GM21360 (cell line): ENCODE measurements at regions not wholly inside any gene's neighbourhood (a gene's known extent, or its start where the extent isn't known, plus 50 kb on each side); places are given as distances from the start of the nearest gene placed in this dataset.

Experiments
- ATAC-seq: cut with Tn5 transposase; IDR thresholded peaks from one replicate; pipeline ENCODE4 v1.9.1; 2021; ENCODE audit warnings: mild to moderate bottlenecking, moderate library complexity; ENCODE audit not compliant: unreplicated experiment

DNA sequence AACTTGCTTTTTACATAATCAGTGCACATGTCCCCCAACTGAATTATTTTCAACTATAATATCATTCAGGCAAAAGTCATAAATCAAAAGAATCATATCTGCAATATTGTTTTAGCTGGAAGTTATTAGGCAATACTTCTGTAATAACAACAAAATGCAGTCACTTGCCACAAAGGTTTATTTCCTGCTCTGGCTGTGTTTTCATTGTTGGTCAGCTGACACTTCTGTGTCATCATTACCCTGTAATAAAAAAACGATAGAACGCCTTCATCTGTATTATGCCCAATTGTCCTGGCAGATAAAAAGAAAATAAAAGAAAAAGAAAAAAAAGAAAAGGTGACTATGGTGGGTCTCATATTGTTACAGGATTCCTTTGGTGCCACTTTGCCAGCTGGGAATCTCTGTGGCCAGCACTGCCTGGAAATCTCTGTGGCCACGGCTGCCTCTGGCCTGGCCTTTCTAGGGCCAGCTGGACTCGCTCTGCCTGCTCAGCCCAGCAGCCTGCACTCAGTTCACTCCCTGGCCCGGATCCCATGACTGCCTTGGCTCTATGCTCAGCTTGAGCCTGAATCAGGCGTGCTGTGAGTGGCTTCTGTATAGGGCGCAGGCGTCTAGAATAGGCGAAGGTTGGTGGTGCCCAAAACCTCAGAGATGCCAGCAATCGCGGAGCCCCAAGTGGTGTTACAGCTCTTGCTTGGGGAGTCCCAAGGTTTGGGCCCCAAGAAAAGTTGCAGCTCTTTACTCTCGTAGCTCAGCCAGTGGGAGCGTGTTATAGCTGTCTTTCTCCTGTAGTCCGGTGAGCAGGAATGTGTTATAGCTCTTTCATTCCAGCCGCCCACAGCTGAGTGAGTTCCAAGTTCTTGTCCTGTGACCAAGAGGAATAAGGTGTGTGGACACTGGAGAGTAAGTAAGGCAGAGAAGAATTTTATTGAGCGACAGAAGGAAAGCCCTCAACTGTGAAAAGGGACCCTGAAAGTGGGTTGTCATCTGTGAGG is 1227.1 kb downstream of the SLITRK1 start:
- no peak for ATAC-seq

DNA sequence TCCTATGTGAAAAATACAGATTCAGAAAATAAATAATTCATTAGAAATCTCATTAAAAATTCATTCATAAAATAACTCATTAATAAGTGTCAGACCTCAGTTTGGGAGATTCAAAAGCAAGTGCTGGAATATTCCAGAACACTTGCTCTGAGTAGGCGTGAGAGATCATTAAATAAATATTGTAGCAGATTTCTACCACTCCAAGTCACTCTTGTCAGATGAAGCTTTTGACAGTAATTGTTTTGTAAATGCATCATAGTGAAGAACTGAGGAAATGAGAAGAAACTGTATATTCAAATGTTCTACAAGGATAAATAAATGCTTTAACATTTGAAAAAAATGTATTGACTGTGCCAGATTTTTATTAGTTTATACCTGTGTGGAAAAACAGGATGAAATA is 1228.1 kb downstream of the SLITRK1 start:
- no peak for ATAC-seq

DNA sequence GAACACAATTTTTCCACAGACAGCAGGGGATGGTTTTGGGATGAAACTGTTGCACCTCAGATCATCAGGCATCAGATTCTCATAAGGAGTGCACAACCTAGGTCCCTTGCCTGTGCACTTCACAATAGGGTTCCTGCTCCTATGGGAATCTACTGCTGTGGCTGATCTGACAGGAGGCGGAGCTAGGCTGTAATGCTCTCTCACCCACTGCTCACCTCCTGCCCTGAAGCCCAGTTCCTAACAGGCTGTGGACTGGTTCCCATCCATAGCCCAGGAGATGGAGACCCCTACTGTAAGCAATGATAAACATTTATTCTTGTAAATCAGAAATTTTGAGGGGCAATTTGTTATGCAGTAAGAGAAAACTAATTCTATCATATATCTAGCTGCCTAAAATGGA is 1234.7 kb downstream of the SLITRK1 start:
- ATAC-seq: no peak

DNA sequence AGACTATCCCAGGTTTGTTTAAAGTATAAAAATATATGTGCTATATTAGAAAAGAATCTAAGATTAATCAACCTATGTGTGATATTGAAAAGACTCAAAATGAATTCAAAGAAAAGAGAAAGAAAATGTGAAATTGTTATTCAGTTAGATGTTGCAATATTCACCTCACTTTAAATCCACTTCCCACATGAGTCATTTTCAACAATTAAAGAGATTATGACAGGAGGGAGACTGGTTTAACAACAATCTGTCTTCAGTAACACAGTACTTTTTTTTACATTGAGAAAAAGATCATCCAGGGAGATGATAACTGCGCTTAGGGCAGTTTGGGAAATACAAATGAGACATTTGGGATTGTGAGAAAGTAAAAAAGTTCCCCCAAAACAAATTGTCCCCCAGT is 1246.2 kb downstream of the SLITRK1 start:
- ATAC-seq: no peak

DNA sequence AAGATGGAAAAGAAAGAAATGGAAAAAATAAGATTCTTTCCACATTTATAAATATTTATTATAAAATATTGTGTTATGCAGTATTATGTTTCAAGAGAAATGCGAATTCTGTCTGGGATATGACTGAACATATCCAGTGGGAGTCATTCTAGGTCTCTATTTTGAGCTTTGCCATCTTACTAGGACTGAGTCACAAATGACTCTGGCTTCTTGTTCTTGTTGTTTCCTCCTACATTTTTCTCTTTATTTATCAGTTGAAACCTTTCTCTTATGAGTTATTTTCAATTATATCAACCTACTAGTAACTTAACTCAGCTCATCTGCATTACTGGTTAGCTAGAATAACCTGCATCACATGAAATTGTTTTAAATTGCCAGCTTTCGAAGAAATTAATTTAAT is 1247.3 kb downstream of the SLITRK1 start:
- no peak for ATAC-seq

DNA sequence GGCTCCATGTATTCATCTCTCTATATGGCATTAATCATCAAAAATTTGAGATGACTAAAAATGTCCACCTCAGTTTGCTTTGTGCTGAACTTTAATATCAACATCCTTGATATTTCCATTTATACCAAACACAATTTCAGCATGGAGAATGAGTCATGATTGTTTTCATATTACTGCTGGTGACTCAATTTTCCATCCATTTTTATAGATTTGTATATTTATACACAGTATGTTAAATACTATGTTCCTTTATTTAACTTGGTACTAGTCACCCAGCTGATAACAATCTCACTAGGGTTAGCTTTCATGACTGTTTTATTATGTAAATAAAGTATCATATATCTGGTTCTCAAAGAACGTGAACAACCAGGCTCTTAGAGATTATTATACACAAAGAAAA is 1255.1 kb downstream of the SLITRK1 start:
- no peak for ATAC-seq

DNA sequence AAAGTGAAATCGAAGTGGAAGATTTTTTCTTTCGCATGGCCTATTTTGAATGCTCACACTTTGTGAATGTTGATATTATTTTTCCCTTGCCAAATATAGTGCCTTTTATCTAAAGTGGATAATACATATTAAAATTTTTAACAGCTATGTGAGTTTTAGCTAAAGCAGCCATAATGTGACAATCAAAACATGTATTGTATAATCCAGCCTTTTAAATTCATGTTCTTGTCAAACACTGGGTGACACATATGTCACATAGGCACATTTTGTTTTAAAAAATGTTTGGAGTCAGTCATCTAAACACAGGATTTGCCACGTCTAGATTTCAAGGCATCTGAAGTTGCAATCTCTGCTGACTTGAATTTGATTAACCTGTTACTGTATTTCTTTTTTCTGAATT is 1256.6 kb downstream of the SLITRK1 start:
- no peak for ATAC-seq

DNA sequence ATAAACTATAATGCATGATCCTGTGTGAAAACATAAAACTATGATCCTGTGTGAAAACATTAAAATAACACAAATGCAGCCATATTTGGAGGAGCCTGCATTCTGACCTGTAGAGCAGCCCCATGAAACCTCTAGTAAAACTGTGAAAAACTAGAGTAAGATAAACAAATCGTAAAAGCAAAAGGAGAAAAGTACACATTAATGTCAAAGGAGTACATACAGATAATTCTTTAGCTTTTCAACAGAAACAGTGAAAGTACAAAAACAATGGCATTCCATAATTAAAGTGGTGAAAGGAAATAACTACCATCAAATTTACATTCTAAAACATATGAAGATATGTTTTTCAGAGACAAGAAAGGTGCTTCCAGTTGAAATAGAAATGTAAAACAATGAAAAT is 1267.2 kb downstream of the SLITRK1 start:
- ATAC-seq: no peak

DNA sequence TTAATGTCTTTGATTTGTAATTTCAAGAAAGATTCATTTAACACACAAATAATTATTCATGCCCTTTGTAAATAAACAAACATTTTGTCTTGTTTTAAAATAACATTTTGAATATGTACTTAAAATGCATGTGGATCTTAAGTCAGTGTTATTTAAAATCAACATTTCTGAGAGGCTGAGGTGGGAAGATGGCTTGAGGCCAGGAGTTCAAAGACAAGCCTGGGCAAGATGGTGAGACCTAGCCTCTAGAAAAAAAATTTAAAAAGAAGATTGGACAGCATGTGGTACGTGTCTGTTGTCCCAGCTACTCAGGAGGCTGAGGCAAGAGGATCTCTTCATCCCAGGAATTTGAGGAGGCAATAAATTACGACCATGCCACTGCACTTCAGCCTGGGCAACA is 1268.2 kb downstream of the SLITRK1 start:
- ATAC-seq: no peak

DNA sequence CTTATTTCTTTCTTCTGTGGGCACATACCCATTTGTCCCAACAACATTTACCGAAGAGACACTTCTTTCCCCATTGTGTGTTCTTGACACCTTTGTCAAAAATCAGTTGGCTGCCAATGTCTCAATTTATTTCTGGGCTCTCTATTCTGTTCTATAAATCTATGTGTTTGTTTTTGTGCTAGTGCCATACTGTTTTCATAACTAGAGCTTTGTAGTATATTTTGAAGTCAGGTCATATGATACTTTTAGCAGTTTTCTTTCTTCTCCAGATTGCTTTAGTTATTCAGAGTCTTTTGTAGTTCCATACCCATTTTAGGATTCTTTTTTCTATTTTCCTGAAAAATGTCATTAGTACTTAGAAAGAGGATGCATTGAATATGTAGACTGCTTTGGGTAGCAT is 1276.3 kb downstream of the SLITRK1 start:
- ATAC-seq: no peak

DNA sequence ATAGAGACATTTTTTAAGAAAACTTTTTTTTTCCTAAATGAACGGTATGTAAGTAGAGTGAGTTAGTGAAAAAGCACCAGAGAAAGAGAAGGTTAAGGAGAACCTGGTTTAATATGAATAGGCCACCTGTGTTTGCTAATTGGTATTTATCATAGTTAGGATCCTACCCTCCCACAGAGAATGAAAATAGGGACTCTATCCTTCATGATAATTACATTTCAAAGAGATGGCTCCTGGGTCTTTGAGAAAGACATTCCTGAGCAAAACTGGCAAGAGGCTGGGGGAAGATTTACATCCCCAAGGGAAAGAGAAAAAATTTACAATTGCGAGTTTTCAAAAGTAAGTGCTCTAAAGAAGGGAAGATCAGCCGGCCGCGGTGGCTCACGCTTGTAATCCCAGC is 1284.5 kb downstream of the SLITRK1 start:
- ATAC-seq: no peak

DNA sequence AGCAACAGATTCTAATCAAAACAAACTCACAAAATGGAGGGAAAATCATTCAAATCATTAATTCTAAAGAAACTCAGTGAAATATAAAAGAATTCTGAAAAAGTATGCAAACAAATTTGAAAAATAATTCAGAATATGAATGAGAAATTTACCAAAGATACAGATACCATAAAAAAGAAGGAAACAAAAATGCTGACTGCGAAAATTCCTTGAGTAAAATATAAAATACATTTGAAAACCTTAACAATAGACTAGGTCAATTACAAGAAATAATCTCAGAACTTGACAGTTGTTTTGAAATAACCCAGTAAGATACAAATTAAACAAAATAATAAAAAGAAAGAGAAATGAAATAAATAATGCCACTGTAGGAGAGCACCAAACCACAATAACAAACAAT is 1289.0 kb downstream of the SLITRK1 start:
- no peak for ATAC-seq

DNA sequence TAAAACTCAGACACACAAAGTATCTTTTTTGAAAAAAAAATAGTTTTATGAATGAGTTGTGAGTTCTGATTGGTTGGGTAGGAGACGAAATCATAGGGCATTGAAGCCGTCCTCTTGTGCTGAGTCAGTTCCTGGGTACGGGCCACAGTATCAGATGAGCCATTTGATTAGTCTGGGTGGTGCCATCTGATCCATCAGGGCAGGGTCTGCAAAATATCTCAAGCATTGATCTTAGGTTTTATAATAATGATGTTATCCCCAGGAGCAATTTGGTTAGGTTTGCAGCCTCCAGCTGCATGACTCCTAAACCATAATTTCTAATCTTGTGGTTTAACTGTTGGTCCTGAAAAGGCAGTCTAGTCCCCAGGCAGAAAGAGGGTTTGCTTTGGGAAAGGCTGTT is 1310.6 kb downstream of the SLITRK1 start:
- ATAC-seq: no peak

DNA sequence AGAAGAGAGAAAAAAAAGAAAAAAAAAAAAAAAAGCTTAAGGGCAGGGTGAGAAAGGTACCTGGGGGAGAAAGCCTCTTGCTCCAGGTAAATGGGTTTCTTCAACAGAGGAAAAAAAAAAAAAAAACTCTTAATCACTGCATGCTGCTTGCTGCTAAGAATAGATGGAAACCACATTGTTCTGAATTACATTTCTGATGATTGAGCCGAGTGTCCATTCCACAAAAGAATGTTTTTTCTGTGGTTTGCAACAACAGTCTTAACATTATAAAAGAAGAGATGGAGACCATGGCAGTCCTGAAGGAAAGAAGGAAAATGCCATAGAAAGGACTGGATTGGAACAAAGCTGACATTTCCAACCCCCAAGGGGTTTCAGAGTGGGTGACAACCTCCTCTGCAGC is 1312.7 kb downstream of the SLITRK1 start:
- ATAC-seq: no peak

DNA sequence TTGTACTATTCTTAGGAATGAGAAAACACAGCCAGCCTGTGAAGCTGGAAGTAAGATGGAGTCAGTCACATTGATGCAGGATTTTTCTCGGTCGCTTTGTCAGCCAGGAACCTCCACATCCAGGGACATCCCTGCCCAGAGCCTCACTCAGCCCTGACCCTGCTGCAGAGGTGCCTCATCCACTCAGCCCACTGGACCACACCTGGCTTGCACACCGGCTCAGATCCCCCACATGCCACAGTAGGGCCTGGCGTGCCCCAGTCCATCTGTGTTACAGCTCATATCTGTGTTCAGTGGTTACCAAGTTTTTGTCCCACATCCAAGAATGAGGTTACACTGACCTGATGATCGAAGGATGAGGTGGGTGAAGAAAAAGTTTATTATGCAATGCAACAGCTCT is 1315.4 kb downstream of the SLITRK1 start:
- no peak for ATAC-seq

DNA sequence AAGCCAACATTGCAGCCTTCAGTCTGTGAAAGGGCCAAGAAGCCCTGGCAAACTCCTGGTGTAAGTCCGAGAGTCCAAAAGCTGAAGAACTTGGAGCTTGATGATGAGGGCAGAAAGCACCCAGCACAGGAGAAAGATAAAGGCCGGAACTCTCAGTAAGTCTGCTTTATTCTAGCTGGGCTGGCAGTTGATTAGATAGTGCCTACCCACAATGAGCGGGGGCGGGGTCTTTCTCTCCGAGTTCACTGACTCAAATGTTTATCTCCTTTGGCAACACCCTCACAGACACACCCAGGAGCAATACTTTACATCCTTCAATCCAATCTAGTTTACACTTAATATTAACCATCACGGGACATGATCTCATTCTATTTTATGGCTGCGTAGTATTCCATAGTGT is 1317.1 kb downstream of the SLITRK1 start:
- ATAC-seq: no peak

DNA sequence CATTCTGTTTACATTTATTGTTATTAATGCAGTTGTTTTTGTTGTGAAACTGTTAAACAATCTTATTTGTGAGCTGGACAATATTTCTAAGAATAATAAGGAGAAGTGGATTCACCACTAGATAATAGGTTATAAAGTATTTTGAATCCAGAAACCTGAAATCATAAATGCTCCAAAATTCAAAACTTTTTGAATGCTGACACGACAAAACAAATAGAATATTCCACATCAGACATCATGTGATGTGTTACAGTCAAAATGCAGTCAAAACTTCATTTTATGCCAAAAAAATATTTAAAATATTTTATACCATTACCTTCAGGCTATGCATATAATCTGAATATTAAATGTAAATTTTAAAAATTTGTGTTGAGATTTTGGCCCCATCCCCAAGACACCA is 1321.4 kb downstream of the SLITRK1 start:
- no peak for ATAC-seq

DNA sequence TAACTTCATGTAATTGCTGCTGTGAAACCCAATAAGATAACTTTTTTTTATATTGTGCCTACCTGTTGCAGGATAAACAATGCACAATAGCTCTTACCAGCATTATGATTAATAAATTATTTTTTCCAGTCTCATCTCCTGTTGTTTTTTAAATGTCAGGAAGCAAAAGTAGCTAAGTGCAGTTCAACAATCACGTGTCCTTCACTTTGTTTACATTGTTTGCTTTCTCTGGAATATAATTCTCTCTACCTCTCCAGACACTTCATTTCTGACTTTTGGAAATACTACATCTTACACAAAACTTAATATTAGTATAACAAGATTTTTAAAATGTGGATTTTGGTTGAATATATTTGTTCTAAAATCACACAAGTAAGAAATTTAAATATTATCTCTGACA is 1359.4 kb downstream of the SLITRK1 start:
- no peak for ATAC-seq

DNA sequence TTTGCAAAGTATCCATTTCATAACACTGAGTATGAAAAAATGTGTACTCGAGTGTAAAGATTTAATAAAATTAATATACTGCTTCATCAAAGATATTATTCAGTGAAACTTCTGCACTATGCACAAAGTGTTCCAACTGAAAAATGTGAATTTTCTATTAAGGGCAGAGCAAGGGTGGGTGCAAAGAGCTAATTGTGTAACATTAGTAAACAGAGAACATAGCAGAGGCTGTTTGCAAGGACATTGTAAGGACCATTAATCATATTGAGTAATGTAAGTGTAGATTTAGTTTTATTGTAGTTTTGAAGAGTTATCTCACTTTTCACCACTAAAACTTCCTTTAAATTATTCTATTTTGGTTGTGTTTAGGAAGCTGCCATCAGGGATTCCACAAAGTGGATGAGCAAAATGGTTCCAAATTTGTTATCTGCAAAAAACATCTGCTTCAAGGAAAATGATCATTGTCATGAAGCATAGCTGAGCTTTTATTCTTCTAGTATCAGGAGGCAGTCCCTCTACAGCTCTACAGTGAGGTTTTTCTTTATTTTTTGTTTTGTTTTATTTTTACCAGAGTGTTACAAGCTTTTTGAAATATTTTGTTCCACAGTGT is 1375.4 kb downstream of the SLITRK1 start:
- no peak for ATAC-seq

DNA sequence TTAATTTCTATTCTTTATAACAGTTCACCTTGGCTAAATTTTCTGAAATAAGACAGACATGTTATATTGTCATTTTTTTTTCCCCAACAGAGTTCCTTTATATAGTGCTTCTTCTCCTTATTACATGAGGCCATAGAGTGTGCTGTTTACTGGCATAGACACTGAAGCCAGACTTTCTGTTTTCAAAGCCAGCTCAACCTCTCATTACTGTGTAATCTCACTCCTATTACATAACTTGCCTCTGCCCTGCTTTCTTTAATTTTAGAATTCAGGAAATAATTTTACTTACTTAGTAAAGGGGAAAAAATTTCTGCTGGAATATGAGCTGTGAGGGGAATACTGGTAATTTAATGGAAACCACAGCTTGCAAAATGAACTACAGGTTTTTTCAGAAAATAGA is 1380.4 kb downstream of the SLITRK1 start:
- ATAC-seq: no peak

DNA sequence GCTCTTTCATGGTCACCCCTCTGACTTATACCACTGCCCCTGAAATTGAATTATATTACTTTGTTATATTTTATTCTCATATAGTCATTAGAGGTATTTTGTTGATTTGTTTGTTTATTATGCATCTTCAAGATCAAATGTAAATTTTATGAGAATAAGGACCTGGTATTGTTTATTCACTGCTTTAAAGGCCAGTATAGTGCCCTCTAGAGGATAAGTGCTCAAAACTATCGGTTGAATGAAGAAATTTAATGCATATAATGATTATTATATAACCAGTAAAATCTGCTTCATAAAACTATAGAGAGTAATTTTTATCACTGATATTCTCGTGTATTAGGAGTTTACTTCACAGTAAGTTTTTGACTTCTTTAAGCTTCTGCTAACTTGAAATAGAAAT is 1401.9 kb downstream of the SLITRK1 start:
- no peak for ATAC-seq

DNA sequence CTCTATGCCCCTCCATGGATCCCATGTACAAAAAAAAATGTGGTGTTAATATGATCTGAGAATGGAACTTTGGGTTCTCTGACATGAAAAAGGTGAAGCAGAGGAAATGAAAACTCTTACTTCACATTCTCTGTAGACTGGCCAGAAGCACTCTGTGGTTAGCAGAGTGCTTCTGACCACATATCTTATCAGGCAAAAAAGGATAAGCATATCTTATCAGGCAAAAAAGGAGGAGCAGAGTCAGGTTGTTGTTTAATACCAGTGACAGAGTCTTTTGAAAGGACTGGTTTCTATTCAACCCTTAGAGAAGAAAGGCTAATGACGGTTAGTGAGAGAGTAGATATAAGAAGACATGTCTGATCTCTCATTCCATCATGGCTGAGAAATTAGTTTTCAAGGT is 1404.8 kb downstream of the SLITRK1 start:
- ATAC-seq: no peak
